NCI-H345 (cell line): ENCODE measurements at regions not wholly inside any gene's neighbourhood (a gene's known extent, or its start where the extent isn't known, plus 50 kb on each side); places are given as distances from the start of the nearest gene placed in this dataset.
"Not testable (repeated sequence)": the region's sequence is repeated elsewhere in the genome, so short reads cannot be mapped to it uniquely, and the experiment has no call there.

Source experiments
- DNase-seq: peaks from one replicate; lab custom pipeline; 2025; lab: John Stamatoyannopoulos, UW

- no peak for DNase-seq
These were observed 73.4 kb upstream of the HMGXB4 start for GRCh38 chr22:35183917-35184316.

- DNase-seq: no peak
These were observed 70.8 kb upstream of the HMGXB4 start for GRCh38 chr22:35186492-35186891.

- not testable (repeated sequence) for DNase-seq
These were observed 68.4 kb upstream of the HMGXB4 start for GRCh38 chr22:35188930-35189329.

GRCh38 chr22:35189559-35189958, 67.7 kb upstream of the HMGXB4 start:
- no peak for DNase-seq

- no peak for DNase-seq
These were observed 65.9 kb upstream of the HMGXB4 start for GRCh38 chr22:35191412-35191811.

- no peak for DNase-seq
These were observed 65.0 kb upstream of the HMGXB4 start for GRCh38 chr22:35192129-35192918.

GRCh38 chr22:35195226-35195625, 62.1 kb upstream of the HMGXB4 start:
- DNase-seq: no peak

GRCh38 chr22:35195821-35196220, 61.5 kb upstream of the HMGXB4 start:
- no peak for DNase-seq

GRCh38 chr22:35197071-35197470, 60.2 kb upstream of the HMGXB4 start:
- DNase-seq: no peak

GRCh38 chr22:35197886-35198285, 59.4 kb upstream of the HMGXB4 start:
- no peak for DNase-seq

- no peak for DNase-seq
These were observed 58.6 kb upstream of the HMGXB4 start for GRCh38 chr22:35198738-35199137.

GRCh38 chr22:35202376-35202775, 54.9 kb upstream of the HMGXB4 start:
- no peak for DNase-seq

GRCh38 chr22:35203583-35203982, 53.7 kb upstream of the HMGXB4 start:
- DNase-seq: no peak

- DNase-seq: no peak
These were observed 52.2 kb upstream of the HMGXB4 start for GRCh38 chr22:35204807-35205775.

- DNase-seq: no peak
These were observed 51.3 kb upstream of the HMGXB4 start for GRCh38 chr22:35205961-35206360.

- no peak for DNase-seq
These were observed 50.4 kb upstream of the HMGXB4 start for GRCh38 chr22:35206889-35207288.
